ENCODE measurements at regions not wholly inside any gene's neighbourhood (a gene's known extent, or its start where the extent isn't known, plus 50 kb on each side); places are given as distances from the start of the nearest gene placed in this dataset.

- TF ChIP-seq CTCF (conservative IDR thresholded peaks at IDR 0.05), result no peak
- TF ChIP-seq ZFX (IDR thresholded peaks at IDR 0.05), result no peak
These were observed 488.2 kb upstream of the SPHKAP start for GRCh38 chr2:228669690-228670089.

All from C4-2B (cell line).